GM18502 (cell line): ENCODE measurements at regions not wholly inside any gene's neighbourhood (a gene's known extent, or its start where the extent isn't known, plus 50 kb on each side); places are given as distances from the start of the nearest gene placed in this dataset.

Experiments used
- ATAC-seq: cut with Tn5 transposase; IDR thresholded peaks from one replicate; pipeline ENCODE4 v1.9.1; 2021; ENCODE audit warnings: mild to moderate bottlenecking; ENCODE audit not compliant: unreplicated experiment, poor library complexity

DNA sequence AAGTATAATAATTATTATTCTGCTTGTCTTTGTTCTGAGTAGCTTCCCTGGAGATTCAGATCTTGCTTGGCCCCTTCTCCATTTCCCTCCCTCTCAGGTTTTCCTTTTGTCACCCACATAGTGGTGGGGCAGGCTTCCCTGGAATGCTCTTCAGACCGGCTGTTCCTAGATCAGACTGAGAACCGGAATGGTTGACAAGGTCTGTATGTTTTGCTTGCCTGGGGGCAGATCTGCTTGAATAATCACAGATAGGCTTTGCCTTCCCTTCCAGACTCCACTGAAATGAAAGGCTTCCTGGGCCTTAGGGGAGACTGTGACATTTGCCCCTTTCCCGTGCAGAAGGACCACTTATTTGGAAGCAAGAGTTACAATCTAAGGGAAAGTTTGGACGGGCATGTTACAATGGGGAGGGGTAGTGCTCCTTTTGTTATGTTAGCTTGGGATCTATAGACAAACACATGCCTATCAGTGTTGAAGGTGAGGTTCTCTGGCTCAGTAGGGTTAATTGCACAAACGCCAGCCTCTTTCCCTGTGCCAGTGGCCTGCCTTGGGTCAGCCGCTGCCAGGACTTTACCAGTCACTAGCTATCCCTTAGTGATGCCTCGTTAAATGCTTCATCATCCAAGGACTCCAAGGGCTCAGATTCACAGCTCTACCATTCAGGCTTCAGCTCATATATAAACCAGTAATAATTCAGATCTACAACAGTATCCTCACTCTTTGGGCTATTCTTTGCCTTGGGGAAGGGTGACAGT is 178.6 kb downstream of the SNAPC1 start:
- ATAC-seq = no peak

DNA sequence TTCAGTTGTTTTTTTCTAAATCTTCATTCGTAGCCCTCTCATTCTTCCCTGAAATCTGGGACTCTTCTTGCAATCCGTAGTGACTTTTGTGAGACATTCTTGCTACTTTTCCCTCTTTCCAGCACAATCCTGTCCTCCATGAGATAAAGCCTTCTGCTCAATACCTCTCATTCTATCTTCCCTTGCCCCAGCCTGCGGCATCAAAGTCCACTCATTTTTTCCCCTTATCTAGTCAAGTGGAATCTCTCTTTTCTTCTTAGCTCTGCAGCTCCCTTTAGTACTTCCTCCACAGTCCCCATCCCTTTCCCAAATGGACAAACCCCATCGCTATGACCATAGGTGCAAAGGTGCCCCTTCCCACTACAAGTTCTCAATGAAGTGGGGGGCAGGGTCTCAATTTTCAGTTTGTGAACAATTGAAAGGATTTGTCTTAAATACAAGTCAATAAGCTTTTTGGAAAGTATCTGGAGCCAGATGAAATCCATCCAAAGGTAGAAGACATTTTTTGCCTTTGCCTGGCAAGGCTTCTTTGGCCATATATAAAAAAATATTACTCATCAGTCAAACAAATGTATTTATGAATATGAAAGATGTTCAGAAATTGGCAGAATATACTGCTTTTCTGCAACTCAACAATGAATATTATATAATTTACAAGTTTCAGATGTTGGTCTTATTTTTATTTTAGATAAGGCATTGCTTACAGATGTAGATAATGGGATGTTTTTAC is 179.4 kb downstream of the SNAPC1 start:
- ATAC-seq = no peak

DNA sequence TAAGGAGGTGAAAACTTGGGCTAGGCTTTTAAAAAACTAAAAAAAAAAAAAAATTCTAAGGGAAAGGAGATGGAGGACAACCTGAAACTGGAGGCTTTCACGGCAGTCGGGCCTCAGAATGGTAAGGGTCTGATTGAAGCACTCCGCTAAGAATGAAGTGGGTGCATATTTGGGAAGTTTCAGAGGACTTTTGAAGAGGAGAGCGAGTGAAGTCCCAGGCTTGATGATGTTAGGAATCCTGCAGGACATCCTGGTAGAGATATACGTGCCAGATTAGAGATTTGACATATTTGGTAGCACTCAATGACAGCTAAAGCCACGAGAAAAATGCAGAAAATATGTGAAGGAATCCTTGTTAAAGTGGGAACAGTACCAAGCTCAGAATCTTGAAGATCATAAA is 186.2 kb downstream of the SNAPC1 start:
- ATAC-seq = no peak

- no peak for ATAC-seq
Observed at GRCh38 chr14:61950340-61950739, 188.1 kb downstream of the SNAPC1 start.

GRCh38 chr14:61953602-61954001 is 191.4 kb downstream of the SNAPC1 start:
- ATAC-seq = no peak

DNA sequence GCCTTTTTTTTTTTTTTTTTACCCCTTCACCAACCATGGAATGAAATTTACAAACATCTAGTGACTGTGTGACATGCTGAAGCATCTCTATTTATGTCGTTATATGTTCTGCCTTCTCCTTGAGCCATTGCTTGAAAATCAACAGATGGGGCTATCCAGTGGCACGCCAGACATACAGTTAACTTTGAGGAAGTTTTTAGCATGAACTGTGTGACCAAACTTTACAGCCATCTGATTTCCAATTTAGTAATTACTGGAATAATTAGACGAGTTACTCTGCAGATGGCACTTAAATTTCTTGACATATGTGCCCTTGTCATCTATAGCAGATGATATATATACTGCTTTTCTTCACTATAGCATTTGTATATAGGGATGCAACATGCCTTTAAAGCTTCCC is 192.1 kb downstream of the SNAPC1 start:
- no peak for ATAC-seq

DNA sequence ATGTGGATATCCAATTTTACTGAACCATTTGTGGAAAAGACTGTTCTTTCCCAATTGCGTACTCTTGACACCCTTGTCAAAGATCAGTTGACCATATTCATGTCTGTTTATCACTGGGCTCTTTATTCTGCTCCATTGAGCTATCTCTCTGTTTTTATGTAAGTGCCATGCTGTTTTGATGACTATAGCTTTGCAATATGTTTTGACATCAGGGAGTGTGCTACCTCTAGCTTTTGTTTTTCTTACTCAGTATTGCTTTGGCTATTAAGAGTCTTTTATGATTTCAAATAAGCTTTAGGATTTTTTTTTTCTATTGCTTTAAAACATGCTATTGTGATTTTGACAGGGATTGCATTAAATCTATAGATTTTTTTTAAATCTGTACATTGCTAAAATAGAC is 194.3 kb downstream of the SNAPC1 start:
- no peak for ATAC-seq

DNA sequence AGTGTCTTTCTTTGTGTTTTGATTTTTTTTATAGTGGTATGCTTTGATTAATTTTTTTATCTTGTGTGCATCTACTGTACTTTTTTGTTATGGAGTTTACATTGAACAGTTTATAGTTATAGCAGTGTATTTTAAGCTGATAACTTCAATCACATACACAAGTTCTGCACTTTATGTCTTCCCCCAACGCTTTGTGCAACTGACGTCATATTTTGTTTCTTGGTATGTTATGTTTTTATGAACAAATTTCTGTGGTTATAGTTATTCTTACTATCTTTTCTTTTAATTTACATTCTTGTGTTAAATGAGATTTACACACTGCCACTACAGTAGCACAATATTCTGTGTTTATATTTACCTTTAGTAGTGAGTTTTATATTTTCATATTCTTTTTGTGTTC is 197.1 kb downstream of the SNAPC1 start:
- ATAC-seq = no peak

GRCh38 chr14:61961369-61961768 is 199.1 kb downstream of the SNAPC1 start:
- ATAC-seq = no peak

DNA sequence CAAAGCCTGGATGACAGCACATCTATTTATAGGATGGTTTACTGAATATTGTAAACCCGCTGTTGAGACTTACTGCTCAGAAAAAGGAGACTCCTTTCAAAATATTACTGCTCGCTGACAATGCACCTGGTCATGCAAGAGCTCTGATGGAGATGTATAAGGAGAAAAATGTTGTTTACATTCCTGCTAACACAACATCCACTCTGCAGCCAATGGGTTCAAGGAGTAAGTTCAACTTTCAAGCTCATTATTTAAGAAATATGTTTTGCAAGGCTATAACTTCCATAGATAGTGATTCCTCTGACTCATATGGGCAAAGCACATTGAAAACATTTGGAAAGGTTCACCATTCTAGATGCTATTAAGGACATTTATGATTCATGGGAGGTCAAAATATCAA is 201.7 kb downstream of the SNAPC1 start:
- no peak for ATAC-seq

DNA sequence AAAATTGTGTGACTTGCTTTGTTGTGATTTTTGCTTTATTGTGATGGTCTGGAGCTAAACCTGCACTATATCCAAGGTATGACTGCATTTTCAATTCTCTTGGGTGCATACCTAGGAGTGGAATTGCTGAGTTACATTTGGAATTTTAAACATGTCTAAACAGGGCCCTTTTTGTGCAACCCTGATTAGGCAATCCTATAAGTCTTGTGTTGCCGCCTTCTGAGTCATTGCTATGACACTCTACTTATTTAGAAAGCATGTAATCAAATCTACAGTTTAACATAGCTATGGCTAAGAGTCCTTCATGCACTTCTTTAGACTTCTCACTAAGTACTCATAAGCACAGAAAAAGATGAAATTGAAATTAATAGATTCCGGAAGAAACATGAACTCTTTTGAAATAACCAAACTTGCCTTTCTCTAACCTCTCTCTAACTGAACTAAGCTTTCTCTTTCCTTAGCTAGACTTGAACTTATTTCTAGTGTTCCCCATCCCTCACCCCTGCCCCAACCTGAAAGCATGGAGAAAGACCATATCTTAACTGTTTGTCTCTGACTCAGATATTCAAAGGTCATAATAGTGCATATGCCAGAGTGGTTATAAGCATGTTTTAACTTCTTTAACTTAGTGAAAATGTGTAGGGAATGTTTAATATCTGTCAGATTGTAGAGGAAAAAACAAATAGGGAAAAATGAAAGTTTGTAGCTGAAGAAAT is 203.0 kb downstream of the SNAPC1 start:
- ATAC-seq = no peak

DNA sequence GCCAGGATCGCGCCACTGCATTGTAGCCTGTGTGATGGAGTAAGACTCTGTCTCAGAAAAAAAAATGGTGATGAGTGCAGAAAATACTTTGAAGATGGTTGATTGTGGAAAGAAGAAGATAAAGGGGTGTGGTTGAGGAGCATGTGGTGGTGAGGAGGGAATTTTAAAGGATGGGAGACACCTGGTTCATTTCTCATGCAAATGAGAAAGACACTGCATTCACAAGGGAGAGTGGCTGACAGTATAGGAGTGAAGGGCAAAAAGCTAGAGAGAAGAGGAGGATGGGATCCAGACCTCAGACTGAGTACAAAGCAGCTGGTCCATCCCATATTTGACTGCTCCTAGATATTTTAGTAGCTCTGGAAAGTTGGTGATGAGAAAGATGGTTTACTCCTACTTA is 206.0 kb downstream of the SNAPC1 start:
- no peak for ATAC-seq

GRCh38 chr14:61972711-61973110 is 210.5 kb downstream of the SNAPC1 start:
- ATAC-seq = no peak

DNA sequence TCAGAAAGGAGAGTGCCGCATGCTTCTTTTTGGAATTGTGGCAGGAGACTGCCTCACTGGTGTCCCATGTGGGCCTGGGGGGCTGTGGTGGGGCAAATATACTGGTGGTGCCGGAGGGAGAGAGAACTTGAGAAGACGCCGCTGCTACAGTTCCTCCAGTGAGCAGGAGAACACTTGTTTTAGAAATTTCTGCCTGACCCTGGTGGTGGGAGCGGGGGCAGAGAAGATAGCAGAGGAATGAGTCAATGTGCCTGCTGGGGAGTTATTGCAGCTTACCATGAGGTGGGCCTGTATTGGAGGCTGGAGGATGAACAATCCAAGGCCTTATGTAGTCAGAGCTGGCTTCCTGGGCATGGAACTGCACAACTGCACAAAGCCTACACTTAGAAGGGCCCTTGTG is 211.8 kb downstream of the SNAPC1 start:
- ATAC-seq = no peak

DNA sequence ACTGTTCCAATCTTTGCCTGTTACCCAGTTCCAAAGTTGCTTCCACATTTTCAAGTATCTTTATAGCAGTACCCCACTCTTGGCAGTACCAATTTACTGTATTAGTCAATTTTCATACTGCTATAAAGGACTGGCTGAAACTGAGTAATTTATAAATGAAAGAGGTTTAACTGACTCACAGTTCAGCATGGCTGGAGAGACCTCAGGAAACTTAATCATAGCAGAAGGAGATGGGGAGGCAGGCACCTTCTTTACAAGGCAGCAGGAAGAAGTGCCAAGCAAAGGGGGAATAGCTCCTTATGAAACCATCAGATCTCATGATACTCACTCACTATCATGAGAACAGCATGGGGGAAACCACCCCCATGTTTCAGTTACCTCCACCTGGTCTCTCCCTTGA is 215.0 kb downstream of the SNAPC1 start:
- ATAC-seq = no peak

DNA sequence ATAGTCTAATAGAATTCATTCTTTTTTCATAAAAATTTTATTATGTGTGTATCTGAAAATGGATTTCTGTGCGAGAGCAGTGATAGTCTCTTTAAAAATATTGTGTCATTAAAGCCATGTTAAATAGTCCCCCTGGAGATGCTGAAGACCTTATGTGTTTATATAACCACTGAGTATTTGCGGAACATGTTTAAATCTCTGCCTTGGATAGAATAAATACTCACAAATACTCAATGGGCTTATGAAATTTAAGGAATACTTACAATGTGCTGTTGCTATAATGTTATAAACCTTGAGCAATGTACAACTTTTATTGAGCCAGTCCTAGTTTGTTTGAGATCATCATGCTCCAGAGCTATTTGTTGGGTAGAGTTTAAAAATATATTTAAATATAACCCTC is 226.0 kb downstream of the SNAPC1 start:
- ATAC-seq = no peak

DNA sequence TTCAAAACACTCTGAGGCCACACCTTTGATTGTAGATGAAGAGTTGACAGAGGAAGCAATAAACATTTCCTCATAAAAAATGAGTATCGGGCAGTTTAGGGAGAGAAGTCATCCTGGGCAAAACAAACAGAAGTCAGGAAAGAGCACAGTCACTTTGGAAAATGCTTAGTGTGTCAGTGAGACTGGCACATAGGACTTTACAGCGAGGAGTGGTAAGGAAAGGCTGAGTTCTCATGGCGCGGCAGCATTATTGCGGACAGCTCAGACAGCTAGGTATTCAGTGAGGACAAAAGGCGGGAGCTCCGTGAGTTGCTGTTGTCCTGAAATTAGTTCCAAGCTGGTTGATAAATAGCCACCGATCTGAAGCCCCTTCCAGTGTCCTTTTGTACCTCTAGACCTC is 229.9 kb downstream of the SNAPC1 start:
- no peak for ATAC-seq

- ATAC-seq = no peak
Observed at GRCh38 chr14:61992926-61993325, 230.7 kb downstream of the SNAPC1 start.

DNA sequence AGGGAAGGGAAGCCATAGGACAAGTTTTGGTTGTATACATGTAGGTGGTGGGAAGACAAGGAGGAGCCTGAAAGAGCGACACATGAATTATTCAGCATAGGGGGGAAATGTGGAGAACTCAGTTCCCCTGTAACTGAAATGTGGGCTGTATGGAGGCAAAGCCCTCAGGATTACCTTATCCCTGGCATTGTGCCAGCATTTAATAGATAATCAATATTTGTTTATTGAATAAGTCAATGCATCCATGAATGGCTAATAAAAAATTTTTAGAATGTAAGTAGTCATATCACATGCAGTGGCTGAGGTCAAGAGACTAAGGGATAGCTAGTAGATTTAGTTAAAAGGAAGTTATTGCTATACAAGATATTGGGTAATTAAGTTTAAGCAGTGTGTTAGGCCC is 232.4 kb downstream of the SNAPC1 start:
- no peak for ATAC-seq

- ATAC-seq = no peak
Observed at GRCh38 chr14:61996753-61997152, 234.5 kb downstream of the SNAPC1 start.

- ATAC-seq = no peak
Observed at GRCh38 chr14:61997161-61997560, 234.9 kb downstream of the SNAPC1 start.
